Esophagus squamous epithelium (tissue), 4 donors: ENCODE measurements at regions not wholly inside any gene's neighbourhood (a gene's known extent, or its start where the extent isn't known, plus 50 kb on each side); places are given as distances from the start of the nearest gene placed in this dataset.

Experiments used
- POLR2A ChIP-seq, 4 donors: fragments of 450-650 bp; IDR thresholded peaks; one replicate each; pipeline ENCODE4 v1.6.1; 2017; ENCODE audit warnings: antibody characterized with exemption in 4 of 4, mild to moderate bottlenecking in 4 of 4, moderate library complexity in 3 of 4
- TF ChIP-seq, protein P1 (sequence below), 6 experiments: fragments of 450-650 bp in 4 of 6; fragments of 200-600 bp in 2 of 6; sonication (generic) in 2 of 6; IDR thresholded peaks; one replicate each; pipeline ENCODE4 v1.5.1; 2016 to 2019; ENCODE audit warnings: antibody characterized with exemption in 6 of 6, mild to moderate bottlenecking in 4 of 6, moderate library complexity in 4 of 6

DNA sequence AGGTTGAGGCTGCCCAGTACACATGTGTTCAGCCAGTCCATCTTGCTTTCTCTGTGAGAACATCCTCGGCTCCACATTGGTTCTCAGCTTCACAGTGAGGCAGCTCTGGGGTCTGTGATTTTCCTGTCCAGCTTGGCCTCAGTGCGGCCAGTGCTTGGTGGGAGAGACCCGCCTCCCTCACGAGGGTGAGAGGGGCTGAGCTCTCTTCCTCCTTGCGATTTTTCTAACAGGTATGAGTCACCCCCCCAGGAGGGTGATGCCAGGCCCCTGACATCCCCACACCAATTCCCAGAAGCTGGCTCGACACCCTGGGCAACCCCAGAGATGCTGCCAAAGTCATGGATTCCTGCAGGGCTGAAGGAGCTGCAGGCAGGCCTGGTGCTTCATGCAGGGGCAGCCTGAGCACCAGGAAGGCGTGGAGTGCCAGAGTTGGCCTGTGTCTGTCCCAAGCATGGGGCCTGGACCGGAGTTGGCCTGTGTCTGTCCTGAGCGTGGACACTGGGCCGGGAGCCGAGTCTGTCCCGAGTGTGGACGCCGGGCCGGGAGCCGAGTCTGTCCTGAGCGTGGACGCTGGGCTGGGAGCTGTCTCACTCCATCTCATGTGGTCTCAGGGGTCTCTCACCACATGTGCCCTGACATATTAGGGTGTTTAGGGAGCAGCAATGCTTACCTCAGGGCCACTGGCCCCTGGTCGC is 408.6 kb upstream of the IRX4 start:
- TF ChIP-seq, protein P1, sequence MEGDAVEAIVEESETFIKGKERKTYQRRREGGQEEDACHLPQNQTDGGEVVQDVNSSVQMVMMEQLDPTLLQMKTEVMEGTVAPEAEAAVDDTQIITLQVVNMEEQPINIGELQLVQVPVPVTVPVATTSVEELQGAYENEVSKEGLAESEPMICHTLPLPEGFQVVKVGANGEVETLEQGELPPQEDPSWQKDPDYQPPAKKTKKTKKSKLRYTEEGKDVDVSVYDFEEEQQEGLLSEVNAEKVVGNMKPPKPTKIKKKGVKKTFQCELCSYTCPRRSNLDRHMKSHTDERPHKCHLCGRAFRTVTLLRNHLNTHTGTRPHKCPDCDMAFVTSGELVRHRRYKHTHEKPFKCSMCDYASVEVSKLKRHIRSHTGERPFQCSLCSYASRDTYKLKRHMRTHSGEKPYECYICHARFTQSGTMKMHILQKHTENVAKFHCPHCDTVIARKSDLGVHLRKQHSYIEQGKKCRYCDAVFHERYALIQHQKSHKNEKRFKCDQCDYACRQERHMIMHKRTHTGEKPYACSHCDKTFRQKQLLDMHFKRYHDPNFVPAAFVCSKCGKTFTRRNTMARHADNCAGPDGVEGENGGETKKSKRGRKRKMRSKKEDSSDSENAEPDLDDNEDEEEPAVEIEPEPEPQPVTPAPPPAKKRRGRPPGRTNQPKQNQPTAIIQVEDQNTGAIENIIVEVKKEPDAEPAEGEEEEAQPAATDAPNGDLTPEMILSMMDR (IDR thresholded peaks at IDR 0.05), result no peak
- no peak for TF ChIP-seq POLR2A (IDR thresholded peaks at IDR 0.05)
